ENCODE measurements at regions not wholly inside any gene's neighbourhood (a gene's known extent, or its start where the extent isn't known, plus 50 kb on each side); places are given as distances from the start of the nearest gene placed in this dataset.

GRCh38 chr14:106023411-106023810, 497.0 kb downstream of the TMEM121 start:
- no peak for TF ChIP-seq CTCF (IDR thresholded peaks at IDR 0.05)
- TF ChIP-seq ZFX (IDR thresholded peaks at IDR 0.05; ENCODE audit: borderline replicate concordance) = no peak

Data from 22Rv1 (cell line).